ENCODE measurements at regions not wholly inside any gene's neighbourhood (a gene's known extent, or its start where the extent isn't known, plus 50 kb on each side); places are given as distances from the start of the nearest gene placed in this dataset.

DNA sequence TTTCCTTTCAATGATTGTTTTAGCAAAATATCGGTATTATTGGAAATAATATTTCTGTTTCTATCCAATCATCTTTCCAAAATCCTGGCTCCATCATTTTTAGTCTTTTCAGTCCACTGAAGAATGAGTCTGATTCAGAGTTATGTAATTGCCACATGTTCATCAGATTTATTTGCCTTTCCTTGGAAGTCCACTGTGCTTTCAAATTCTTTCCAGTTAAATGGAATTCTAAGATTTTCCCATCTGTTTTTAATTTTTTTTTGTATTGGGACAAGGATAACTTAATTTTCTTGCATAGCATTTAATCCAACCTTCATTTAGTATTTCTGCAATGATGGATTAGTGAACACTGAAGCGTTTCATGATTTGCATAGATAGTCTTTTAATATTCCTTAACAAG is 521.5 kb upstream of the NRXN1 start:
- TF ChIP-seq CTCF (IDR thresholded peaks at IDR 0.05) (no peak), POLR2AphosphoS5 (IDR thresholded peaks at IDR 0.05) (no peak)
